Panc1 (cell line): ENCODE measurements at regions not wholly inside any gene's neighbourhood (a gene's known extent, or its start where the extent isn't known, plus 50 kb on each side); places are given as distances from the start of the nearest gene placed in this dataset.

Source experiments
- ATAC-seq: fragments of 200-7000 bp; cut with Tn5 transposase; 2 replicates; pipeline ENCODE4 v1.9.1; 2020; ENCODE audit warnings: mild to moderate bottlenecking, moderate library complexity
- BruUV-seq: library from RNA; stranded (reverse); fragments of 400-500 nt; replicated peaks from 2 replicates; lab custom pipeline; 2021; lab: Mats Ljungman, UMichigan
- CTCF ChIA-PET: fragments of 300-600 bp; sonication (Branson Sonifier 250); formaldehyde crosslinking; loops from one replicate; lab custom pipeline; 2022; ENCODE audit warnings: antibody characterized with exemption; lab: Charles Lee
- POLR2A ChIA-PET: fragments of 300-600 bp; sonication (Branson Sonifier 250); formaldehyde crosslinking; loops from one replicate; lab custom pipeline; 2022; ENCODE audit warnings: antibody characterized with exemption; lab: Charles Lee
- DNase-seq: peaks from one replicate; pipeline ENCODE4 v3.0.0-alpha.2; 2010; ENCODE audit warnings: low read depth, low spot score
- H3K27ac ChIP-seq: 2 replicates; pipeline ENCODE4 v1.5.1; 2011; ENCODE audit warnings: mild to moderate bottlenecking, low read length, inconsistent platforms
- H3K27me3 ChIP-seq: fragments of 200-500 bp; sonication (Bioruptor generic); 2 replicates; pipeline ENCODE4 v1.6.0; 2014; ENCODE audit warnings: low read length, inconsistent platforms; ENCODE audit not compliant: control insufficient read depth, insufficient read depth
- H3K36me3 ChIP-seq: fragments of 200-500 bp; sonication (Bioruptor generic); 2 replicates; pipeline ENCODE4 v1.5.1; 2014; ENCODE audit warnings: inconsistent platforms, mild to moderate bottlenecking, low read length, moderate library complexity; ENCODE audit not compliant: control insufficient read depth, insufficient read depth
- H3K4me1 ChIP-seq: 2 replicates; pipeline ENCODE4 v1.5.1; 2011; ENCODE audit warnings: inconsistent platforms, mild to moderate bottlenecking, low read length, moderate library complexity; ENCODE audit not compliant: control insufficient read depth, insufficient read depth
- H3K4me3 ChIP-seq, 2 experiments: 2 replicates each; pipeline ENCODE4 v1.5.1; 2011 to 2012; ENCODE audit warnings: low read depth in 2 of 2, low read length in 2 of 2, mild to moderate bottlenecking in 2 of 2, inconsistent platforms in 1 of 2, moderate library complexity in 1 of 2
- H3K9me3 ChIP-seq: fragments of 200-500 bp; sonication (Bioruptor generic); 2 replicates; pipeline ENCODE4 v1.5.1; 2014; ENCODE audit warnings: low read depth, mild to moderate bottlenecking, inconsistent platforms, low read length, moderate library complexity; ENCODE audit not compliant: control insufficient read depth, insufficient read depth
- CTCF ChIP-seq: fragments of 450-650 bp; IDR thresholded peaks from 2 replicates; pipeline ENCODE4 v1.5.1; 2017; ENCODE audit warnings: mild to moderate bottlenecking
- POLR2AphosphoS5 ChIP-seq: IDR thresholded peaks from 2 replicates; pipeline ENCODE4 v1.6.1; 2012; ENCODE audit warnings: mild to moderate bottlenecking, low read depth, low read length, moderate library complexity
- REST ChIP-seq, 2 experiments: IDR thresholded peaks; 2 replicates each; pipeline ENCODE4 v1.6.1; 2011 to 2012; ENCODE audit warnings: low read depth in 2 of 2, control low read depth in 1 of 2, low read length in 1 of 2, mild to moderate bottlenecking in 1 of 2, moderate library complexity in 1 of 2; ENCODE audit not compliant: insufficient read depth in 1 of 2
- SIN3A ChIP-seq: IDR thresholded peaks from 2 replicates; pipeline ENCODE4 v1.6.1; 2012; ENCODE audit warnings: low read depth, mild to moderate bottlenecking, low read length, moderate library complexity, borderline replicate concordance; ENCODE audit not compliant: insufficient read depth
- TCF7L2 ChIP-seq: IDR thresholded peaks from 2 replicates; pipeline ENCODE4 v1.6.1; 2011; ENCODE audit warnings: mild to moderate bottlenecking, low read depth, low read length, inconsistent platforms
- in situ Hi-C: cut with HindIII; loops from 2 replicates; pipeline ENCODE4 v1.10.0; 2016; ENCODE audit warnings: low sequenced_read_pairs, low pct_unique_long_range_greater_than_20kb
- intact Hi-C: fragments of 100-400 bp; cut with micrococcal nuclease; formaldehyde crosslinking; loops from one replicate; pipeline ENCODE4 v1.10.0; 2022; ENCODE audit not compliant: unreplicated experiment

GRCh38 chr2:48162742-48163141 lies 151.7 kb upstream of the FOXN2 start:
- CTCF ChIA-PET, result no interaction called here
- POLR2A ChIA-PET, result no interaction called here
- no peak for DNase-seq
- intact Hi-C loops (no loop called here), in situ Hi-C loops (no loop called here)
- TF ChIP-seq CTCF (no peak), SIN3A (no peak), TCF7L2 (no peak), POLR2AphosphoS5 (no peak), REST (IDR thresholded peaks at IDR 0.05; ENCODE audit: insufficient read depth in 1 of 2, low read depth in 2 of 2, low read length in 1 of 2) (no peak)
- Histone ChIP-seq H3K4me1 (no peaks in the 10 kb centered on the region), H3K27me3 (peaks cover 3% of the 10 kb centered on the region; the same call in 1 of the 2 replicates), H3K4me3 (no peak overlapping the region), H3K36me3 (no peaks in the 10 kb centered on the region), H3K27ac (no peak overlapping the region), H3K9me3 (peaks cover 5% of the 10 kb centered on the region; the same call in 1 of the 2 replicates)
- BruUV-seq, result no TSS peak
- no peak for ATAC-seq

GRCh38 chr2:48165070-48165753 lies 149.3 kb upstream of the FOXN2 start:
- in situ Hi-C loops, result no loop called here
- intact Hi-C loops, result no loop called here

More at GRCh38 chr2:48165070-48165753, 149.3 kb upstream of the FOXN2 start:
- ChIA-PET POLR2A (no interaction called here), CTCF (no interaction called here)
- no peak for ATAC-seq
- TF ChIP-seq POLR2AphosphoS5 (no peak), SIN3A (no peak), REST (IDR thresholded peaks at IDR 0.05; ENCODE audit: insufficient read depth in 1 of 2, low read depth in 2 of 2, low read length in 1 of 2) (no peak), CTCF (no peak), TCF7L2 (no peak)
- Histone ChIP-seq H3K4me1 (no peaks in the 10 kb centered on the region), H3K9me3 (no peaks in the 10 kb centered on the region), H3K36me3 (no peaks in the 10 kb centered on the region), H3K27me3 (peaks cover 3% of the 10 kb centered on the region; the same call in 1 of the 2 replicates), H3K4me3 (no peak overlapping the region), H3K27ac (no peak overlapping the region)
- BruUV-seq, result no TSS peak
- no peak for DNase-seq
